ENCODE measurements at regions not wholly inside any gene's neighbourhood (a gene's known extent, or its start where the extent isn't known, plus 50 kb on each side); places are given as distances from the start of the nearest gene placed in this dataset.

DNA sequence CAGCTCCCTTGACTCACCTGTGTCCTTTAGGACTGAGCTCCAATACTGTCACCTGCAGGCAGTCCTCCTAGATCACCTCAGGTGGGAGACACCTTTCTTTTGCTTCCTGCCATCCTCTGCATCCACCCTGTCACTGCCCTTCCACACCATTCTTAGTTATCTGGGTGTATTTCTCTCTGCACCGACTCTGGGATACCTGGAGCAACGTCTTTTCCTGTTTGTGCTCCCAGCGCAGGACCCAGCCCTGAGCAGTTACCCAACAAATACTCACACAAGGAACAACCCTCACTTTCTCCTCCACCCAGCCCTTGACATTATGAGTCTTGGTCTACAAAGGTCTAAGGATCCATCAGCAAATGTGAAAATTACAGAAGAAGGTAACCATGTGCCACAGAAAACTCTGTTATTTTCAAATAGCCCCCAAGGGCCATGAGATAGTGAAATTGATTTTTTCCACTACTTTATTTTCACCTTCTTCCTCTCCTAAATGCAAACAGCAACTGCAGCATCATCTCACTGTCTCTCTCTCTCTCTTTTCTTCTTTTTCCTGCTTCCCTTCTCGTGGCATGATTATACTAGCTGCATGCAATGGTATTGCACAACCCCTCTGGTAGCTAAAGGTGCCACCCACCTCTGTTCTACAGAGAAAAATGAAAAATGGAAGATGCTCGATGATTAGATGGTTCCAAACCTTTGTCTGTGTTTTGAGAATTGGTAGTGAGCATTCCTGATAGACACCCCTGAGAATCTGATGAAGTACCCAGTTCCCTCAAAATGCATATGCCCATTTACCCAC lies 89.0 kb downstream of the MIS18A start:
- no peak for TF ChIP-seq POLR2A (IDR thresholded peaks at IDR 0.05)
- TF ChIP-seq POLR2AphosphoS5 (IDR thresholded peaks at IDR 0.05), result no peak
- TF ChIP-seq, protein P1, sequence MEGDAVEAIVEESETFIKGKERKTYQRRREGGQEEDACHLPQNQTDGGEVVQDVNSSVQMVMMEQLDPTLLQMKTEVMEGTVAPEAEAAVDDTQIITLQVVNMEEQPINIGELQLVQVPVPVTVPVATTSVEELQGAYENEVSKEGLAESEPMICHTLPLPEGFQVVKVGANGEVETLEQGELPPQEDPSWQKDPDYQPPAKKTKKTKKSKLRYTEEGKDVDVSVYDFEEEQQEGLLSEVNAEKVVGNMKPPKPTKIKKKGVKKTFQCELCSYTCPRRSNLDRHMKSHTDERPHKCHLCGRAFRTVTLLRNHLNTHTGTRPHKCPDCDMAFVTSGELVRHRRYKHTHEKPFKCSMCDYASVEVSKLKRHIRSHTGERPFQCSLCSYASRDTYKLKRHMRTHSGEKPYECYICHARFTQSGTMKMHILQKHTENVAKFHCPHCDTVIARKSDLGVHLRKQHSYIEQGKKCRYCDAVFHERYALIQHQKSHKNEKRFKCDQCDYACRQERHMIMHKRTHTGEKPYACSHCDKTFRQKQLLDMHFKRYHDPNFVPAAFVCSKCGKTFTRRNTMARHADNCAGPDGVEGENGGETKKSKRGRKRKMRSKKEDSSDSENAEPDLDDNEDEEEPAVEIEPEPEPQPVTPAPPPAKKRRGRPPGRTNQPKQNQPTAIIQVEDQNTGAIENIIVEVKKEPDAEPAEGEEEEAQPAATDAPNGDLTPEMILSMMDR (IDR thresholded peaks at IDR 0.05), result no peak
- no peak for TF ChIP-seq EP300 (IDR thresholded peaks at IDR 0.05)

All from upper lobe of left lung (tissue), 4 donors.